CD4-positive, alpha-beta T cell (primary cell): ENCODE measurements at regions not wholly inside any gene's neighbourhood (a gene's known extent, or its start where the extent isn't known, plus 50 kb on each side); places are given as distances from the start of the nearest gene placed in this dataset.

Experiments
- ATAC-seq: fragments of 200-7000 bp; cut with Tn5 transposase; one replicate; pipeline ENCODE4 v1.10.0; 2022; ENCODE audit warnings: mild to moderate bottlenecking; ENCODE audit not compliant: poor library complexity
- CTCF ChIA-PET: fragments of 350-600 bp; sonication (Branson Sonifier 250); formaldehyde crosslinking; loops from one replicate; lab custom pipeline; 2021; ENCODE audit warnings: antibody characterized with exemption, inconsistent platforms; lab: Charles Lee
- POLR2A ChIA-PET: fragments of 350-600 bp; sonication (Branson Sonifier 250); formaldehyde crosslinking; loops from one replicate; lab custom pipeline; 2021; ENCODE audit warnings: antibody characterized with exemption, inconsistent platforms; lab: Charles Lee
- DNase-seq, 14 experiments: peaks; one replicate each; pipeline ENCODE4 v3.0.0-alpha.2; 2013 to 2020; ENCODE audit warnings: mixed read lengths in 2 of 14
- H3K27ac ChIP-seq, 2 donors: one replicate each; pipeline versions ENCODE4 v1.5.1 to v1.7.0; 2013; ENCODE audit warnings: low read length in 2 of 2, low read depth in 1 of 2, mild to moderate bottlenecking in 1 of 2
- H3K27me3 ChIP-seq, 2 experiments: 1 replicate in 1 of 2; 2 replicates in 1 of 2; pipeline versions ENCODE4 v1.6.1 to v1.7.0; 2013; ENCODE audit warnings: low read length in 2 of 2, control low read depth in 1 of 2, mild to moderate bottlenecking in 1 of 2, moderate library complexity in 1 of 2; ENCODE audit not compliant: insufficient read depth in 2 of 2, control insufficient read depth in 1 of 2
- H3K36me3 ChIP-seq: one replicate; pipeline ENCODE4 v1.6.1; 2013; ENCODE audit warnings: low read length, control low read depth; ENCODE audit not compliant: insufficient read depth
- H3K4me1 ChIP-seq: one replicate; pipeline ENCODE4 v1.6.1; 2013; ENCODE audit warnings: low read length, control low read depth; ENCODE audit not compliant: insufficient read depth
- H3K4me3 ChIP-seq: one replicate; pipeline ENCODE4 v1.5.1; 2013; ENCODE audit warnings: mild to moderate bottlenecking, low read length, moderate library complexity
- H3K9me3 ChIP-seq, 2 experiments: 1 replicate in 1 of 2; 2 replicates in 1 of 2; pipeline versions ENCODE4 v1.6.1 to v1.7.0; 2013; ENCODE audit warnings: low read length in 2 of 2, mild to moderate bottlenecking in 2 of 2, control low read depth in 1 of 2, moderate library complexity in 1 of 2; ENCODE audit not compliant: control insufficient read depth in 1 of 2, insufficient read depth in 1 of 2
- H3K27ac Mint-ChIP-seq: one replicate; pipeline ENCODE4 v1.8.0; 2020; ENCODE audit warnings: mixed read lengths
- H3K27me3 Mint-ChIP-seq: one replicate; pipeline ENCODE4 v1.8.0; 2021; ENCODE audit warnings: mixed read lengths
- H3K36me3 Mint-ChIP-seq: one replicate; pipeline ENCODE4 v1.8.0; 2021; ENCODE audit warnings: low read depth, mixed read lengths
- H3K4me1 Mint-ChIP-seq: one replicate; pipeline ENCODE4 v1.8.0; 2021; ENCODE audit warnings: low read depth, mixed read lengths
- H3K4me3 Mint-ChIP-seq: one replicate; pipeline ENCODE4 v1.8.0; 2020; ENCODE audit warnings: mild to moderate bottlenecking, mixed read lengths
- H3K9me3 Mint-ChIP-seq: one replicate; pipeline ENCODE4 v1.8.0; 2020; ENCODE audit warnings: mixed read lengths
- CTCF ChIP-seq: fragments of 200-600 bp; IDR thresholded peaks from one replicate; pipeline ENCODE4 v1.8.0; 2022; ENCODE audit warnings: antibody characterized with exemption, mild to moderate bottlenecking
- intact Hi-C, 2 experiments: fragments of 100-400 bp; cut with DNase I in 1 of 2; cut with micrococcal nuclease in 1 of 2; formaldehyde crosslinking; loops; one replicate each; pipeline versions ENCODE4 v1.15.1 to v1.9.0; 2023 to 2025; cut with DNase I, micrococcal nuclease

GRCh38 chr21:15626031-15626430 lies 103.8 kb upstream of the USP25 start:
- no peak for DNase-seq
- Mint-ChIP-seq H3K4me1 (no peaks in the 10 kb centered on the region), H3K27ac (no peak overlapping the region), H3K4me3 (no peak overlapping the region), H3K27me3 (peaks cover 6% of the 10 kb centered on the region), H3K36me3 (no peaks in the 10 kb centered on the region), H3K9me3 (no peaks in the 10 kb centered on the region)
- ChIA-PET CTCF (interaction anchor here (0.6 kb wide), 1 partner anchor 729 kb away, joined by 4 read pairs; no protein-coding TSS in a partner anchor), POLR2A (no interaction called here)
- ATAC-seq, result no peak
- H3K4me3 ChIP-seq, result no peak overlapping the region
- no peak overlapping the region for H3K27ac ChIP-seq
- no peaks in the 10 kb centered on the region for H3K27me3 ChIP-seq
- intact Hi-C loops, result no loop called here
- H3K36me3 ChIP-seq, result no peaks in the 10 kb centered on the region
- no peaks in the 10 kb centered on the region for H3K4me1 ChIP-seq
- no peak for TF ChIP-seq CTCF
- no peaks in the 10 kb centered on the region for H3K9me3 ChIP-seq

DNA sequence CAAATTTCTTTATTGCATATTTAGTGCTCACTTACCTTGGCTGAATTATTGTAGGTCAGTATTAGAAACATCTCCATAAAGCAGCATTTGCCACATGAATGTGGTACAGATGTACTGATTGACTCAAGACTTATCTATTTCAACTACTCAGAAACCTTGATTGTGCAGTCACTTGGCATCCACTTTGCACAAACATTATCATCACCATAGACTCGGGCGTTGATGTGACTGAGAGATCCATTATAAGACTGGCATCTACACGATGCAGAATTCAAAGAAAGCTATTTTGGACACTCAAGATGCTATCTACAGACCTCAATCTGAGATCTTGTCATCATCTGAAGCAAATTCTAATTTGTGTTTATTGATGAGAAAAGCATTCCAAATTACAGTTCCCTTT lies 102.8 kb upstream of the USP25 start:
- intact Hi-C loops, result no loop called here
- Histone ChIP-seq H3K4me3 (no peak overlapping the region), H3K9me3 (no peaks in the 10 kb centered on the region), H3K27me3 (no peaks in the 10 kb centered on the region), H3K27ac (no peak overlapping the region), H3K4me1 (no peaks in the 10 kb centered on the region), H3K36me3 (no peaks in the 10 kb centered on the region)
- ChIA-PET POLR2A (no interaction called here), CTCF (no interaction called here)
- DNase-seq (no peak), ATAC-seq (no peak)
- H3K27me3 Mint-ChIP-seq, result peaks cover 6% of the 10 kb centered on the region
- TF ChIP-seq CTCF, result no peak
- H3K36me3 Mint-ChIP-seq, result no peaks in the 10 kb centered on the region
- H3K9me3 Mint-ChIP-seq, result no peaks in the 10 kb centered on the region
- no peak overlapping the region for H3K27ac Mint-ChIP-seq
- no peak overlapping the region for H3K4me3 Mint-ChIP-seq
- no peaks in the 10 kb centered on the region for H3K4me1 Mint-ChIP-seq

- Mint-ChIP-seq H3K4me3 (no peak overlapping the region), H3K36me3 (no peaks in the 10 kb centered on the region), H3K4me1 (no peaks in the 10 kb centered on the region), H3K9me3 (no peaks in the 10 kb centered on the region), H3K27ac (no peak overlapping the region), H3K27me3 (peaks cover 6% of the 10 kb centered on the region)
- ChIA-PET CTCF (no interaction called here), POLR2A (no interaction called here)
- H3K4me3 ChIP-seq, result no peak overlapping the region
- H3K27ac ChIP-seq, result no peak overlapping the region
- no peak for TF ChIP-seq CTCF
- no peaks in the 10 kb centered on the region for H3K9me3 ChIP-seq
- H3K36me3 ChIP-seq, result no peaks in the 10 kb centered on the region
- H3K27me3 ChIP-seq, result no peaks in the 10 kb centered on the region
- no peak for ATAC-seq
- DNase-seq, result no peak
- H3K4me1 ChIP-seq, result no peaks in the 10 kb centered on the region
- intact Hi-C loops, result no loop called here
Observed at GRCh38 chr21:15627823-15628222, 102.0 kb upstream of the USP25 start.
